NOMO-1 (cell line): ENCODE measurements at regions not wholly inside any gene's neighbourhood (a gene's known extent, or its start where the extent isn't known, plus 50 kb on each side); places are given as distances from the start of the nearest gene placed in this dataset.

Source experiments
- DNase-seq, 2 experiments: peaks; one replicate each; lab custom pipeline; 2025; ENCODE audit not compliant: unreplicated experiment in 2 of 2; lab: John Stamatoyannopoulos, UW

- DNase-seq: no peak
Observed at GRCh38 chr20:6831461-6831860, 64.0 kb downstream of the BMP2 start.

GRCh38 chr20:6832811-6833210 lies 65.3 kb downstream of the BMP2 start:
- DNase-seq: no peak

GRCh38 chr20:6835609-6836008 lies 68.1 kb downstream of the BMP2 start:
- DNase-seq: no peak

- DNase-seq: no peak
Observed at GRCh38 chr20:6836821-6837374, 69.4 kb downstream of the BMP2 start.

GRCh38 chr20:6837730-6838129 lies 70.2 kb downstream of the BMP2 start:
- DNase-seq: no peak

- no peak for DNase-seq
Observed at GRCh38 chr20:6838181-6838826, 70.8 kb downstream of the BMP2 start.

- DNase-seq: no peak
Observed at GRCh38 chr20:6841128-6841527, 73.6 kb downstream of the BMP2 start.

GRCh38 chr20:6845141-6845540 lies 77.7 kb downstream of the BMP2 start:
- no peak for DNase-seq

GRCh38 chr20:6848041-6848440 lies 80.6 kb downstream of the BMP2 start:
- DNase-seq: no peak

GRCh38 chr20:6848992-6849391 lies 81.5 kb downstream of the BMP2 start:
- no peak for DNase-seq

- DNase-seq: no peak
Observed at GRCh38 chr20:6851136-6851535, 83.7 kb downstream of the BMP2 start.

- no peak for DNase-seq
Observed at GRCh38 chr20:6852478-6852877, 85.0 kb downstream of the BMP2 start.

GRCh38 chr20:6855104-6855503 lies 87.6 kb downstream of the BMP2 start:
- peak; percentile 46 to 68 for DNase-seq

GRCh38 chr20:6855796-6856195 lies 88.3 kb downstream of the BMP2 start:
- DNase-seq: peak; percentile 17 to 35

GRCh38 chr20:6857927-6858326 lies 90.4 kb downstream of the BMP2 start:
- DNase-seq: no peak

GRCh38 chr20:6863355-6863754 lies 95.9 kb downstream of the BMP2 start:
- DNase-seq: no peak

- DNase-seq: no peak
Observed at GRCh38 chr20:6863798-6864201, 96.3 kb downstream of the BMP2 start.

GRCh38 chr20:6864740-6865139 lies 97.3 kb downstream of the BMP2 start:
- no peak for DNase-seq

GRCh38 chr20:6866741-6867140 lies 99.3 kb downstream of the BMP2 start:
- DNase-seq: no peak

- DNase-seq: peak in 1 of 2 experiments; percentile 46
Observed at GRCh38 chr20:6868861-6869260, 101.4 kb downstream of the BMP2 start.

- DNase-seq: no peak
Observed at GRCh38 chr20:6870559-6870958, 103.1 kb downstream of the BMP2 start.

GRCh38 chr20:6877633-6878032 lies 110.1 kb downstream of the BMP2 start:
- DNase-seq: no peak
